SK-N-SH (cell line): ENCODE measurements at regions not wholly inside any gene's neighbourhood (a gene's known extent, or its start where the extent isn't known, plus 50 kb on each side); places are given as distances from the start of the nearest gene placed in this dataset.

Experiments
- CTCF ChIA-PET: fragments of 300-600, 350-600 bp; formaldehyde crosslinking; extraction: SDS; loops from one replicate; lab custom pipeline; 2021; lab: Yijun Ruan, JAX
- POLR2A ChIA-PET: fragments of 350-600 bp; sonication (Branson Sonifier 250); formaldehyde crosslinking; extraction: SDS; loops from one replicate; lab custom pipeline; 2020; ENCODE audit warnings: antibody characterized with exemption, inconsistent platforms; lab: Yijun Ruan, JAX
- DNase-seq: peaks from one replicate; pipeline ENCODE4 v3.0.0; 2012
- H2AFZ ChIP-seq: fragments of 200-600 bp; sonication (generic); 2 replicates; pipeline ENCODE4 v1.8.1; 2016; ENCODE audit warnings: antibody characterized with exemption, mild to moderate bottlenecking, low read depth
- H3F3A ChIP-seq: fragments of 200-600 bp; sonication (generic); replicated peaks from 2 replicates; pipeline ENCODE3; 2016; ENCODE audit warnings: antibody characterized with exemption, mild to moderate bottlenecking; ENCODE audit not compliant: insufficient read depth
- H3K27ac ChIP-seq, 2 experiments: fragments of 200-500 bp in 1 of 2; fragments of 200-600 bp in 1 of 2; sonication (Bioruptor generic) in 1 of 2; sonication (generic), shearing (Covaris generic) in 1 of 2; 2 replicates each; pipeline versions ENCODE4 v1.5.1 to v1.6.1; 2014 to 2016; ENCODE audit warnings: low read depth in 2 of 2, inconsistent platforms in 1 of 2, low read length in 1 of 2, mild to moderate bottlenecking in 1 of 2, mixed read lengths in 1 of 2
- H3K27me3 ChIP-seq: fragments of 200-600 bp; sonication (generic), shearing (Covaris generic); 2 replicates; pipeline ENCODE4 v1.6.1; 2016; ENCODE audit warnings: mixed run types; ENCODE audit not compliant: insufficient read depth
- H3K36me3 ChIP-seq, 2 experiments: fragments of 200-500 bp in 1 of 2; fragments of 200-600 bp in 1 of 2; sonication (Bioruptor generic) in 1 of 2; sonication (generic) in 1 of 2; replicated peaks in 1 of 2; 2 replicates each; pipeline versions ENCODE3 to v1.5.1; 2014 to 2016; ENCODE audit warnings: low read length in 1 of 2, mild to moderate bottlenecking in 1 of 2; ENCODE audit not compliant: insufficient read depth in 2 of 2, control insufficient read depth in 1 of 2
- H3K4me1 ChIP-seq, 2 experiments: fragments of 200-500 bp in 1 of 2; fragments of 200-600 bp in 1 of 2; sonication (Bioruptor generic) in 1 of 2; sonication (generic), shearing (Covaris generic) in 1 of 2; 2 replicates each; pipeline versions ENCODE4 v1.5.1 to v1.6.1; 2014 to 2016; ENCODE audit warnings: low read depth in 1 of 2, low read length in 1 of 2, mixed run types in 1 of 2; ENCODE audit not compliant: insufficient read depth in 2 of 2, control insufficient read depth in 1 of 2
- H3K4me2 ChIP-seq: fragments of 200-600 bp; sonication (generic), shearing (Covaris generic); 2 replicates; pipeline ENCODE4 v1.6.1; 2017; ENCODE audit warnings: mixed run types
- H3K4me3 ChIP-seq, 2 experiments: fragments of 200-500 bp in 1 of 2; fragments of 200-600 bp in 1 of 2; sonication (Bioruptor generic) in 1 of 2; sonication (generic), shearing (Covaris generic) in 1 of 2; 2 replicates each; pipeline versions ENCODE4 v1.5.1 to v1.8.1; 2014 to 2016; ENCODE audit warnings: low read depth in 2 of 2, inconsistent platforms in 1 of 2, low read length in 1 of 2, mild to moderate bottlenecking in 1 of 2, mixed read lengths in 1 of 2, moderate library complexity in 1 of 2
- H3K79me2 ChIP-seq: fragments of 200-600 bp; sonication (generic); 2 replicates; pipeline ENCODE4 v1.8.1; 2017; ENCODE audit warnings: mild to moderate bottlenecking; ENCODE audit not compliant: insufficient read depth
- H3K9ac ChIP-seq: fragments of 200-600 bp; sonication (generic); 2 replicates; pipeline ENCODE4 v1.6.1; 2017; ENCODE audit warnings: mixed run types
- H3K9me2 ChIP-seq: fragments of 200-600 bp; sonication (generic); 2 replicates; pipeline ENCODE4 v1.6.1; 2017; ENCODE audit warnings: mixed run types
- H3K9me3 ChIP-seq: fragments of 200-600 bp; sonication (generic); 2 replicates; pipeline ENCODE4 v1.6.1; 2017; ENCODE audit warnings: mixed run types, mild to moderate bottlenecking, moderate library complexity
- H4K20me1 ChIP-seq: fragments of 200-600 bp; sonication (generic); 2 replicates; pipeline ENCODE4 v1.6.1; 2017; ENCODE audit warnings: mild to moderate bottlenecking, mixed run types; ENCODE audit not compliant: insufficient read depth
- CHD2 ChIP-seq: fragments of 150-350 bp; IDR thresholded peaks from 2 replicates; pipeline ENCODE4 v1.6.1; 2018; ENCODE audit warnings: low read length; ENCODE audit not compliant: partially characterized antibody
- EP300 ChIP-seq, 2 experiments: IDR thresholded peaks; 2 replicates each; pipeline versions ENCODE4 v1.4.0 to v1.6.1; 2012; ENCODE audit warnings: borderline replicate concordance in 1 of 2, low read depth in 1 of 2, low read length in 1 of 2
- EZH2phosphoT487 ChIP-seq: fragments of 200-600 bp; sonication (generic); IDR thresholded peaks from 2 replicates; pipeline ENCODE4 v1.6.1; 2017; ENCODE audit warnings: low read depth, mixed run types, mild to moderate bottlenecking, antibody characterized with exemption, moderate library complexity, borderline replicate concordance
- FOSL2 ChIP-seq: IDR thresholded peaks from 2 replicates; pipeline ENCODE4 v1.4.0; 2012; ENCODE audit warnings: low read depth, mild to moderate bottlenecking, moderate library complexity, borderline replicate concordance
- FOXM1 ChIP-seq: IDR thresholded peaks from 2 replicates; pipeline ENCODE4 v1.4.0; 2012; ENCODE audit warnings: low read depth, mild to moderate bottlenecking
- JUND ChIP-seq: IDR thresholded peaks from 2 replicates; pipeline ENCODE4 v1.4.0; 2012
- MEF2A ChIP-seq: IDR thresholded peaks from 2 replicates; pipeline ENCODE4 v1.4.0; 2012; ENCODE audit warnings: low read depth, borderline replicate concordance
- NRF1 ChIP-seq: IDR thresholded peaks from 2 replicates; pipeline ENCODE4 v1.6.1; 2012; ENCODE audit warnings: low read depth, mild to moderate bottlenecking, low read length
- RAD21 ChIP-seq: IDR thresholded peaks from 2 replicates; pipeline ENCODE4 v1.6.1; 2012; ENCODE audit warnings: mild to moderate bottlenecking, low read length
- RCOR1 ChIP-seq: fragments of 150-350 bp; IDR thresholded peaks from 2 replicates; pipeline ENCODE4 v1.6.1; 2017; ENCODE audit warnings: antibody characterized with exemption, low read length
- SMC3 ChIP-seq: IDR thresholded peaks from 2 replicates; pipeline ENCODE4 v1.6.1; 2012; ENCODE audit warnings: low read depth, low read length, improper control_type of control experiment
- TCF12 ChIP-seq: IDR thresholded peaks from 2 replicates; pipeline ENCODE4 v1.4.0; 2012
- TEAD4 ChIP-seq: IDR thresholded peaks from 2 replicates; pipeline ENCODE4 v1.4.0; 2012; ENCODE audit warnings: mild to moderate bottlenecking, borderline replicate concordance; ENCODE audit not compliant: insufficient read depth
- WGBS: methylation state at CpG from one replicate; pipeline ENCODE4 v1.1.6; 2017; ENCODE audit warnings: low lambda C conversion rate; 5-methylcytosine and 5-hydroxymethylcytosine counted together
- TF ChIP-seq, protein P1 (sequence below): fragments of 150-350 bp; IDR thresholded peaks from 2 replicates; pipeline ENCODE4 v1.6.1; 2017; ENCODE audit warnings: antibody characterized with exemption, low read length, low read depth, borderline replicate concordance
- TF ChIP-seq, protein P2 (sequence below): fragments of 150-350 bp; IDR thresholded peaks from 2 replicates; pipeline ENCODE4 v1.6.1; 2016; ENCODE audit warnings: mild to moderate bottlenecking, low read depth, low read length
- TF ChIP-seq, protein P3 (sequence below): fragments of 200-600 bp; sonication (generic); IDR thresholded peaks from 2 replicates; pipeline ENCODE4 v1.6.1; 2017; ENCODE audit warnings: antibody characterized with exemption, mild to moderate bottlenecking, moderate library complexity
- TF ChIP-seq, protein P4 (sequence below): IDR thresholded peaks from 2 replicates; pipeline ENCODE4 v1.4.0; 2012; ENCODE audit warnings: low read depth
- TF ChIP-seq, protein P5 (sequence below): IDR thresholded peaks from 2 replicates; pipeline ENCODE4 v1.6.1; 2012; ENCODE audit warnings: mild to moderate bottlenecking, low read depth, low read length, moderate library complexity
- TF ChIP-seq, protein P6 (sequence below): IDR thresholded peaks from 2 replicates; pipeline ENCODE4; 2012

DNA sequence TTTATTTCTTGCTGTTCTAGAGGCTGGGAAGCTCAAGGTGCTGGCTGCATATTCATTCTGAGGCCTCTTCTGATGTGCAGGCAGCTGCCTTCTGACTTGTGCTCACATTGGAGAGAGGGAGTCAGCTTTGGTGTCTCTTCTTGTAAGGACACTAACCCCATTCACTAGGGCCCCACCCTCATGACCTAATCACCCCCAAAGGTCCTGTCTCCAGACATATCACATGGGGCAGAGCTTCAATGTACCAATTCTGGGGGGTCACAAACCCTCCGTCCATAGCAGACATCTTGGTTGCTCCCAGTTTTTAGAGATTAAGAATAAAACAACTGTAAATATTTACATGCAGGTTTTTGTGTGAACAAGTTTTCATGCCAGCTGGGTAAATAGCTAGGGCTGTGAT is 109.1 kb downstream of the RTP5 start (continued):
- TF ChIP-seq RAD21 (no peak), NRF1 (no peak), SMC3 (no peak)

DNA sequence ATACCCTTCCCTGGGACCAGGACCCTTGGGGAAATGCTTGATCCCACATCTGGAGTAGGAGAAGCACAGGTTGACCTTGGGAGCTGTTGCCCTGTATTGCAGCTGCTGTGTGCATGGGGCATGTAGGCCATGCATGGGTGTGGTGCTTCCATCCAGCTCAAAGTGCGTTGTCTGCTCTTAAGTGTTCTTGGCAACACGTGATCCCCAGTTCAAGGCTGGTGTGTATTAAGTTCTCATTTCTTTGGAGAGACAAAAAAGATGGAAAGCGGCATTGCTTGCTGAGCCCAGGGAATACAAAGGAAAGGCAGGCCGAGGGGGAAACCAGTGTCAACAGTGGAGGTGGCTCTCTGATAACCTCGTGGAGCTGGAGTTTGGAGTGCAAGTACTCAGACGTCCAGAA is 110.7 kb downstream of the RTP5 start:
- Histone ChIP-seq H3K4me1 (no peaks in the 10 kb centered on the region), H3K4me3 (no peak overlapping the region), H2AFZ (no peak overlapping the region), H3K4me2 (no peak overlapping the region), H3F3A (no peaks in the 10 kb centered on the region), H3K36me3 (no peaks in the 10 kb centered on the region), H4K20me1 (no peaks in the 10 kb centered on the region), H3K27ac (no peak overlapping the region), H3K9me2 (no peaks in the 10 kb centered on the region), H3K27me3 (no peaks in the 10 kb centered on the region), H3K9ac (no peak overlapping the region), H3K9me3 (no peaks in the 10 kb centered on the region), H3K79me2 (no peaks in the 10 kb centered on the region)
- ChIA-PET CTCF (interaction anchor here (1.1 kb wide), 1 partner anchor 13 kb away, joined by 3 read pairs; no protein-coding TSS in a partner anchor), POLR2A (no interaction called here)
- no peak for TF ChIP-seq CHD2
- TF ChIP-seq, protein P1, sequence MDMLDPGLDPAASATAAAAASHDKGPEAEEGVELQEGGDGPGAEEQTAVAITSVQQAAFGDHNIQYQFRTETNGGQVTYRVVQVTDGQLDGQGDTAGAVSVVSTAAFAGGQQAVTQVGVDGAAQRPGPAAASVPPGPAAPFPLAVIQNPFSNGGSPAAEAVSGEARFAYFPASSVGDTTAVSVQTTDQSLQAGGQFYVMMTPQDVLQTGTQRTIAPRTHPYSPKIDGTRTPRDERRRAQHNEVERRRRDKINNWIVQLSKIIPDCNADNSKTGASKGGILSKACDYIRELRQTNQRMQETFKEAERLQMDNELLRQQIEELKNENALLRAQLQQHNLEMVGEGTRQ: no peak
- TF ChIP-seq FOXM1: no peak
- TF ChIP-seq EP300 (IDR thresholded peaks at IDR 0.05; ENCODE audit: borderline replicate concordance in 1 of 2, low read depth in 1 of 2, low read length in 1 of 2): no peak
- no peak for TF ChIP-seq RCOR1
- no peak for TF ChIP-seq RAD21
- TF ChIP-seq, protein P2, sequence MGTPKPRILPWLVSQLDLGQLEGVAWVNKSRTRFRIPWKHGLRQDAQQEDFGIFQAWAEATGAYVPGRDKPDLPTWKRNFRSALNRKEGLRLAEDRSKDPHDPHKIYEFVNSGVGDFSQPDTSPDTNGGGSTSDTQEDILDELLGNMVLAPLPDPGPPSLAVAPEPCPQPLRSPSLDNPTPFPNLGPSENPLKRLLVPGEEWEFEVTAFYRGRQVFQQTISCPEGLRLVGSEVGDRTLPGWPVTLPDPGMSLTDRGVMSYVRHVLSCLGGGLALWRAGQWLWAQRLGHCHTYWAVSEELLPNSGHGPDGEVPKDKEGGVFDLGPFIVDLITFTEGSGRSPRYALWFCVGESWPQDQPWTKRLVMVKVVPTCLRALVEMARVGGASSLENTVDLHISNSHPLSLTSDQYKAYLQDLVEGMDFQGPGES: no peak
- TF ChIP-seq FOSL2: no peak
- no peak for TF ChIP-seq TCF12
- no peak for TF ChIP-seq MEF2A
- TF ChIP-seq, protein P3, sequence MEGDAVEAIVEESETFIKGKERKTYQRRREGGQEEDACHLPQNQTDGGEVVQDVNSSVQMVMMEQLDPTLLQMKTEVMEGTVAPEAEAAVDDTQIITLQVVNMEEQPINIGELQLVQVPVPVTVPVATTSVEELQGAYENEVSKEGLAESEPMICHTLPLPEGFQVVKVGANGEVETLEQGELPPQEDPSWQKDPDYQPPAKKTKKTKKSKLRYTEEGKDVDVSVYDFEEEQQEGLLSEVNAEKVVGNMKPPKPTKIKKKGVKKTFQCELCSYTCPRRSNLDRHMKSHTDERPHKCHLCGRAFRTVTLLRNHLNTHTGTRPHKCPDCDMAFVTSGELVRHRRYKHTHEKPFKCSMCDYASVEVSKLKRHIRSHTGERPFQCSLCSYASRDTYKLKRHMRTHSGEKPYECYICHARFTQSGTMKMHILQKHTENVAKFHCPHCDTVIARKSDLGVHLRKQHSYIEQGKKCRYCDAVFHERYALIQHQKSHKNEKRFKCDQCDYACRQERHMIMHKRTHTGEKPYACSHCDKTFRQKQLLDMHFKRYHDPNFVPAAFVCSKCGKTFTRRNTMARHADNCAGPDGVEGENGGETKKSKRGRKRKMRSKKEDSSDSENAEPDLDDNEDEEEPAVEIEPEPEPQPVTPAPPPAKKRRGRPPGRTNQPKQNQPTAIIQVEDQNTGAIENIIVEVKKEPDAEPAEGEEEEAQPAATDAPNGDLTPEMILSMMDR: no peak
- no peak for TF ChIP-seq EZH2phosphoT487
- TF ChIP-seq TEAD4: no peak
- TF ChIP-seq JUND: no peak
- TF ChIP-seq, protein P4, sequence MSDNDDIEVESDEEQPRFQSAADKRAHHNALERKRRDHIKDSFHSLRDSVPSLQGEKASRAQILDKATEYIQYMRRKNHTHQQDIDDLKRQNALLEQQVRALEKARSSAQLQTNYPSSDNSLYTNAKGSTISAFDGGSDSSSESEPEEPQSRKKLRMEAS: no peak
- TF ChIP-seq, protein P5, sequence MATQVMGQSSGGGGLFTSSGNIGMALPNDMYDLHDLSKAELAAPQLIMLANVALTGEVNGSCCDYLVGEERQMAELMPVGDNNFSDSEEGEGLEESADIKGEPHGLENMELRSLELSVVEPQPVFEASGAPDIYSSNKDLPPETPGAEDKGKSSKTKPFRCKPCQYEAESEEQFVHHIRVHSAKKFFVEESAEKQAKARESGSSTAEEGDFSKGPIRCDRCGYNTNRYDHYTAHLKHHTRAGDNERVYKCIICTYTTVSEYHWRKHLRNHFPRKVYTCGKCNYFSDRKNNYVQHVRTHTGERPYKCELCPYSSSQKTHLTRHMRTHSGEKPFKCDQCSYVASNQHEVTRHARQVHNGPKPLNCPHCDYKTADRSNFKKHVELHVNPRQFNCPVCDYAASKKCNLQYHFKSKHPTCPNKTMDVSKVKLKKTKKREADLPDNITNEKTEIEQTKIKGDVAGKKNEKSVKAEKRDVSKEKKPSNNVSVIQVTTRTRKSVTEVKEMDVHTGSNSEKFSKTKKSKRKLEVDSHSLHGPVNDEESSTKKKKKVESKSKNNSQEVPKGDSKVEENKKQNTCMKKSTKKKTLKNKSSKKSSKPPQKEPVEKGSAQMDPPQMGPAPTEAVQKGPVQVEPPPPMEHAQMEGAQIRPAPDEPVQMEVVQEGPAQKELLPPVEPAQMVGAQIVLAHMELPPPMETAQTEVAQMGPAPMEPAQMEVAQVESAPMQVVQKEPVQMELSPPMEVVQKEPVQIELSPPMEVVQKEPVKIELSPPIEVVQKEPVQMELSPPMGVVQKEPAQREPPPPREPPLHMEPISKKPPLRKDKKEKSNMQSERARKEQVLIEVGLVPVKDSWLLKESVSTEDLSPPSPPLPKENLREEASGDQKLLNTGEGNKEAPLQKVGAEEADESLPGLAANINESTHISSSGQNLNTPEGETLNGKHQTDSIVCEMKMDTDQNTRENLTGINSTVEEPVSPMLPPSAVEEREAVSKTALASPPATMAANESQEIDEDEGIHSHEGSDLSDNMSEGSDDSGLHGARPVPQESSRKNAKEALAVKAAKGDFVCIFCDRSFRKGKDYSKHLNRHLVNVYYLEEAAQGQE: no peak
- TF ChIP-seq, protein P6, sequence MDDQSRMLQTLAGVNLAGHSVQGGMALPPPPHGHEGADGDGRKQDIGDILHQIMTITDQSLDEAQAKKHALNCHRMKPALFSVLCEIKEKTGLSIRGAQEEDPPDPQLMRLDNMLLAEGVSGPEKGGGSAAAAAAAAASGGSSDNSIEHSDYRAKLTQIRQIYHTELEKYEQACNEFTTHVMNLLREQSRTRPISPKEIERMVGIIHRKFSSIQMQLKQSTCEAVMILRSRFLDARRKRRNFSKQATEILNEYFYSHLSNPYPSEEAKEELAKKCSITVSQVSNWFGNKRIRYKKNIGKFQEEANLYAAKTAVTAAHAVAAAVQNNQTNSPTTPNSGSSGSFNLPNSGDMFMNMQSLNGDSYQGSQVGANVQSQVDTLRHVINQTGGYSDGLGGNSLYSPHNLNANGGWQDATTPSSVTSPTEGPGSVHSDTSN: no peak
- WGBS: 77% methylated on average over 6 of the region's 6 CpGs
- no peak for DNase-seq
